ENCODE measurements at regions not wholly inside any gene's neighbourhood (a gene's known extent, or its start where the extent isn't known, plus 50 kb on each side); places are given as distances from the start of the nearest gene placed in this dataset.

GRCh38 chr1:48105165-48105564 is 108.0 kb upstream of the TRABD2B start:
- Histone ChIP-seq H3K4me1 (ENCODE audit: insufficient read depth, low read length, poor library complexity, severe bottlenecking) (no peaks in the 10 kb centered on the region), H3K9me3 (ENCODE audit: insufficient read depth, low read depth, low read length) (no peaks in the 10 kb centered on the region), H3K9ac (ENCODE audit: low read depth, low read length, poor library complexity, severe bottlenecking) (no peak overlapping the region), H3K27me3 (ENCODE audit: insufficient read depth, low read length, poor library complexity, severe bottlenecking) (no peaks in the 10 kb centered on the region), H3F3A (ENCODE audit: low read depth) (no peaks in the 10 kb centered on the region), H4K20me1 (ENCODE audit: insufficient read depth, low read length, poor library complexity, severe bottlenecking) (no peaks in the 10 kb centered on the region), H3K9me2 (replicated peaks; ENCODE audit: low read depth, low read length) (no peaks in the 10 kb centered on the region), H3K79me2 (ENCODE audit: insufficient read depth, low read length) (no peaks in the 10 kb centered on the region), H3K36me3 (ENCODE audit: insufficient read depth, low read length) (no peaks in the 10 kb centered on the region), H3K4me2 (ENCODE audit: low read depth, low read length, poor library complexity, severe bottlenecking) (no peak overlapping the region), H3K4me3 (ENCODE audit: low read length, poor library complexity, severe bottlenecking) (no peak overlapping the region), H2AFZ (ENCODE audit: low read length) (no peak overlapping the region)
- peak; percentile 45 for TF ChIP-seq CTCF (conservative IDR thresholded peaks at IDR 0.05; ENCODE audit: low read length)
- no peak for TF ChIP-seq EZH2phosphoT487 (IDR thresholded peaks at IDR 0.05; ENCODE audit: borderline replicate concordance)

- Histone ChIP-seq H2AFZ (ENCODE audit: low read length) (no peak overlapping the region), H3K9ac (ENCODE audit: low read depth, low read length, poor library complexity, severe bottlenecking) (no peak overlapping the region), H3K36me3 (ENCODE audit: insufficient read depth, low read length) (no peaks in the 10 kb centered on the region), H3K4me1 (ENCODE audit: insufficient read depth, low read length, poor library complexity, severe bottlenecking) (no peaks in the 10 kb centered on the region), H4K20me1 (ENCODE audit: insufficient read depth, low read length, poor library complexity, severe bottlenecking) (no peaks in the 10 kb centered on the region), H3K27me3 (ENCODE audit: insufficient read depth, low read length, poor library complexity, severe bottlenecking) (no peaks in the 10 kb centered on the region), H3K4me2 (ENCODE audit: low read depth, low read length, poor library complexity, severe bottlenecking) (no peak overlapping the region), H3F3A (ENCODE audit: low read depth) (no peaks in the 10 kb centered on the region), H3K9me2 (replicated peaks; ENCODE audit: low read depth, low read length) (no peaks in the 10 kb centered on the region), H3K79me2 (ENCODE audit: insufficient read depth, low read length) (no peaks in the 10 kb centered on the region), H3K9me3 (ENCODE audit: insufficient read depth, low read depth, low read length) (no peaks in the 10 kb centered on the region), H3K4me3 (ENCODE audit: low read length, poor library complexity, severe bottlenecking) (no peak overlapping the region)
- TF ChIP-seq EZH2phosphoT487 (IDR thresholded peaks at IDR 0.05; ENCODE audit: borderline replicate concordance) (no peak), CTCF (conservative IDR thresholded peaks at IDR 0.05; ENCODE audit: low read length) (no peak)
Observed at GRCh38 chr1:48103495-48103894, 106.3 kb upstream of the TRABD2B start.

- Histone ChIP-seq H3K4me2 (ENCODE audit: low read depth, low read length, poor library complexity, severe bottlenecking) (no peak overlapping the region), H4K20me1 (ENCODE audit: insufficient read depth, low read length, poor library complexity, severe bottlenecking) (no peaks in the 10 kb centered on the region), H3K9me2 (replicated peaks; ENCODE audit: low read depth, low read length) (no peaks in the 10 kb centered on the region), H3K4me3 (ENCODE audit: low read length, poor library complexity, severe bottlenecking) (no peak overlapping the region), H3K27me3 (ENCODE audit: insufficient read depth, low read length, poor library complexity, severe bottlenecking) (no peaks in the 10 kb centered on the region), H2AFZ (ENCODE audit: low read length) (no peak overlapping the region), H3F3A (ENCODE audit: low read depth) (no peaks in the 10 kb centered on the region), H3K9ac (ENCODE audit: low read depth, low read length, poor library complexity, severe bottlenecking) (no peak overlapping the region), H3K36me3 (ENCODE audit: insufficient read depth, low read length) (no peaks in the 10 kb centered on the region), H3K9me3 (ENCODE audit: insufficient read depth, low read depth, low read length) (no peaks in the 10 kb centered on the region), H3K79me2 (ENCODE audit: insufficient read depth, low read length) (no peaks in the 10 kb centered on the region), H3K4me1 (ENCODE audit: insufficient read depth, low read length, poor library complexity, severe bottlenecking) (no peaks in the 10 kb centered on the region)
- TF ChIP-seq EZH2phosphoT487 (IDR thresholded peaks at IDR 0.05; ENCODE audit: borderline replicate concordance) = no peak
- TF ChIP-seq CTCF (conservative IDR thresholded peaks at IDR 0.05; ENCODE audit: low read length) = no peak
Observed at GRCh38 chr1:48102766-48103165, 105.6 kb upstream of the TRABD2B start.

All from Loucy (cell line).